Caco-2 (cell line): ENCODE measurements at regions not wholly inside any gene's neighbourhood (a gene's known extent, or its start where the extent isn't known, plus 50 kb on each side); places are given as distances from the start of the nearest gene placed in this dataset.

ENCODE experiments used
- BruUV-seq: library from RNA; stranded (reverse); fragments of 400-500 nt; replicated peaks from 2 replicates; lab custom pipeline; 2021; lab: Mats Ljungman, UMichigan
- CTCF ChIA-PET: fragments of 300-600 bp; sonication (Branson Sonifier 250); formaldehyde crosslinking; loops from one replicate; lab custom pipeline; 2022; ENCODE audit warnings: antibody characterized with exemption; lab: Charles Lee
- POLR2A ChIA-PET: fragments of 300-600 bp; sonication (Branson Sonifier 250); formaldehyde crosslinking; loops from one replicate; lab custom pipeline; 2022; ENCODE audit warnings: antibody characterized with exemption; lab: Charles Lee
- DNase-seq, 2 experiments: peaks; one replicate each; pipeline versions ENCODE4 v3.0.0 to v3.0.0-alpha.2; 2020 to 2022
- H3K27me3 ChIP-seq: replicated peaks from 2 replicates; pipeline ENCODE4 v1.6.0; 2011; ENCODE audit warnings: low read length; ENCODE audit not compliant: control insufficient read depth, insufficient read depth
- H3K36me3 ChIP-seq: 2 replicates; pipeline ENCODE4 v1.5.1; 2011; ENCODE audit warnings: low read length; ENCODE audit not compliant: control insufficient read depth, insufficient read depth
- H3K4me1 ChIP-seq: fragments of 250-450 bp; sonication (Bioruptor Pico); 2 replicates; pipeline ENCODE4 v1.5.1; 2020; ENCODE audit warnings: mild to moderate bottlenecking
- H3K4me3 ChIP-seq: 2 replicates; pipeline ENCODE4 v1.5.1; 2011; ENCODE audit warnings: low read depth, mild to moderate bottlenecking, control low read depth, low read length
- H3K9me3 ChIP-seq: fragments of 250-450 bp; sonication (Bioruptor Pico); 2 replicates; pipeline ENCODE4 v1.5.1; 2020; ENCODE audit warnings: mild to moderate bottlenecking, moderate library complexity
- H3K27ac Mint-ChIP-seq: one replicate; pipeline ENCODE4 v1.8.0; 2022; ENCODE audit warnings: mixed read lengths; ENCODE audit not compliant: unreplicated experiment
- H3K27me3 Mint-ChIP-seq: one replicate; pipeline ENCODE4 v1.8.0; 2022; ENCODE audit warnings: mixed read lengths; ENCODE audit not compliant: insufficient read depth, unreplicated experiment
- H3K36me3 Mint-ChIP-seq: one replicate; pipeline ENCODE4 v1.8.0; 2022; ENCODE audit warnings: mild to moderate bottlenecking, mixed read lengths; ENCODE audit not compliant: insufficient read depth, unreplicated experiment
- H3K4me1 Mint-ChIP-seq: one replicate; pipeline ENCODE4 v1.8.0; 2022; ENCODE audit warnings: low read depth, mixed read lengths; ENCODE audit not compliant: unreplicated experiment
- H3K4me3 Mint-ChIP-seq: one replicate; pipeline ENCODE4 v1.8.0; 2022; ENCODE audit warnings: mild to moderate bottlenecking, moderate library complexity, mixed read lengths; ENCODE audit not compliant: unreplicated experiment
- H3K9me3 Mint-ChIP-seq: one replicate; pipeline ENCODE4 v1.8.0; 2022; ENCODE audit warnings: mixed read lengths; ENCODE audit not compliant: unreplicated experiment
- intact Hi-C: fragments of 100-400 bp; cut with micrococcal nuclease; formaldehyde crosslinking; loops from one replicate; pipeline ENCODE4 v1.10.0; 2022; ENCODE audit not compliant: unreplicated experiment
- TF ChIP-seq, protein P1 (sequence below), 2 experiments: fragments of 200-600 bp in 1 of 2; IDR thresholded peaks; 1 replicate in 1 of 2; 2 replicates in 1 of 2; pipeline versions ENCODE4 v1.5.1 to v1.8.0; 2011 to 2022; ENCODE audit warnings: antibody characterized with exemption in 1 of 2, control low read depth in 1 of 2, inconsistent platforms in 1 of 2, low read depth in 1 of 2, low read length in 1 of 2, mild to moderate bottlenecking in 1 of 2, moderate library complexity in 1 of 2; ENCODE audit not compliant: insufficient read depth in 1 of 2, severe bottlenecking in 1 of 2, unreplicated experiment in 1 of 2

DNA sequence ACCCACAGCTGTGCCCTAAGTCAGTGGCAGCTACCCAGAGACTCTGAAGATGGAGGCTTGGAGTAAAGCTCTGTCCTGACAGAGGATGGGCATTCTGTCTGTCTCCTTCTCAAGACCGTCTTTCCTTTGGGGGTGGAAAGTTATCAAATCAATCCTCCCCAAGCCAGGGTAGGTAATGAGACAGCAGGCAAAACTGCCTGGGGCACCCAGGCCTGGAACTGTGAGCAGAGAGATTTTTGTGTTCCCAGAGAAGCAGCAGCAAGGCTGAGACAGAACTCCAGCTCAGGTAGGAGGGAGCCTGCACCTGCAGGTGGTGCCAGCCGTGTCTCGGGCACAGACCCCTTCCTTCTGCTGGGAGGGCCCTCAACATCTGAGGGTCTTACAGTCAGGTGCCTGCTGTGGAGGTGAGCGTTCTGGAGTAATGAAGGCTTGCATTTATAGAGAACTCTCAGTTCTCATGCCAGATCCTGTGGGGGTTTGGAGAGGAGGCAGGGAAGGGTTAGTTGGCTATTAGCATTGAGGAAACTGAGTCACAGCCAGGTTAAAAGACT, 95.6 kb downstream of the RIPK4 start:
- BruUV-seq, result no TSS peak
- Mint-ChIP-seq H3K27me3 (no peaks in the 10 kb centered on the region), H3K36me3 (no peaks in the 10 kb centered on the region), H3K4me1 (no peaks in the 10 kb centered on the region), H3K9me3 (no peaks in the 10 kb centered on the region), H3K4me3 (no peak overlapping the region), H3K27ac (no peak overlapping the region)
- no peaks in the 10 kb centered on the region for H3K4me1 ChIP-seq
- no peak overlapping the region for H3K4me3 ChIP-seq
- TF ChIP-seq, protein P1, sequence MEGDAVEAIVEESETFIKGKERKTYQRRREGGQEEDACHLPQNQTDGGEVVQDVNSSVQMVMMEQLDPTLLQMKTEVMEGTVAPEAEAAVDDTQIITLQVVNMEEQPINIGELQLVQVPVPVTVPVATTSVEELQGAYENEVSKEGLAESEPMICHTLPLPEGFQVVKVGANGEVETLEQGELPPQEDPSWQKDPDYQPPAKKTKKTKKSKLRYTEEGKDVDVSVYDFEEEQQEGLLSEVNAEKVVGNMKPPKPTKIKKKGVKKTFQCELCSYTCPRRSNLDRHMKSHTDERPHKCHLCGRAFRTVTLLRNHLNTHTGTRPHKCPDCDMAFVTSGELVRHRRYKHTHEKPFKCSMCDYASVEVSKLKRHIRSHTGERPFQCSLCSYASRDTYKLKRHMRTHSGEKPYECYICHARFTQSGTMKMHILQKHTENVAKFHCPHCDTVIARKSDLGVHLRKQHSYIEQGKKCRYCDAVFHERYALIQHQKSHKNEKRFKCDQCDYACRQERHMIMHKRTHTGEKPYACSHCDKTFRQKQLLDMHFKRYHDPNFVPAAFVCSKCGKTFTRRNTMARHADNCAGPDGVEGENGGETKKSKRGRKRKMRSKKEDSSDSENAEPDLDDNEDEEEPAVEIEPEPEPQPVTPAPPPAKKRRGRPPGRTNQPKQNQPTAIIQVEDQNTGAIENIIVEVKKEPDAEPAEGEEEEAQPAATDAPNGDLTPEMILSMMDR (IDR thresholded peaks at IDR 0.05; ENCODE audit: insufficient read depth in 1 of 2, low read depth in 1 of 2, low read length in 1 of 2, severe bottlenecking in 1 of 2, unreplicated experiment in 1 of 2), result no peak
- no peak for DNase-seq
- ChIA-PET CTCF (no interaction called here), POLR2A (no interaction called here)
- intact Hi-C loops, result no loop called here
- no peaks in the 10 kb centered on the region for H3K27me3 ChIP-seq
- H3K36me3 ChIP-seq, result no peaks in the 10 kb centered on the region
- no peaks in the 10 kb centered on the region for H3K9me3 ChIP-seq

- POLR2A ChIA-PET, result no interaction called here
Observed at GRCh38 chr21:41670056-41670805, 96.6 kb downstream of the RIPK4 start.

GRCh38 chr21:41669533-41669830, 97.4 kb downstream of the RIPK4 start:
- ChIA-PET POLR2A (no interaction called here), CTCF (interaction anchor here (1.1 kb wide), 1 partner anchor 99 kb away, joined by 3 read pairs; no protein-coding TSS in a partner anchor)
- Mint-ChIP-seq H3K27me3 (no peaks in the 10 kb centered on the region), H3K27ac (no peak overlapping the region), H3K4me3 (no peak overlapping the region), H3K4me1 (peaks cover 8% of the 10 kb centered on the region), H3K36me3 (peaks cover 6% of the 10 kb centered on the region), H3K9me3 (no peaks in the 10 kb centered on the region)
- Histone ChIP-seq H3K4me3 (no peak overlapping the region), H3K36me3 (no peaks in the 10 kb centered on the region; the same call in 1 of the 2 replicates), H3K9me3 (no peaks in the 10 kb centered on the region), H3K27me3 (no peaks in the 10 kb centered on the region), H3K4me1 (peaks cover 12% of the 10 kb centered on the region)
- intact Hi-C loops, result no loop called here
- TF ChIP-seq, protein P1 (IDR thresholded peaks at IDR 0.05; ENCODE audit: insufficient read depth in 1 of 2, low read depth in 1 of 2, low read length in 1 of 2, severe bottlenecking in 1 of 2, unreplicated experiment in 1 of 2), result no peak
- no peak for DNase-seq
- no TSS peak for BruUV-seq

More at GRCh38 chr21:41670056-41670805, 96.6 kb downstream of the RIPK4 start:
- Mint-ChIP-seq H3K36me3 (no peaks in the 10 kb centered on the region), H3K4me1 (peaks cover under 1% of the 10 kb centered on the region), H3K4me3 (no peak overlapping the region), H3K9me3 (no peaks in the 10 kb centered on the region), H3K27ac (no peak overlapping the region), H3K27me3 (no peaks in the 10 kb centered on the region)
- TF ChIP-seq, protein P1 (IDR thresholded peaks at IDR 0.05; ENCODE audit: insufficient read depth in 1 of 2, low read depth in 1 of 2, low read length in 1 of 2, severe bottlenecking in 1 of 2, unreplicated experiment in 1 of 2), result no peak
- Histone ChIP-seq H3K9me3 (no peaks in the 10 kb centered on the region), H3K27me3 (no peaks in the 10 kb centered on the region), H3K4me3 (no peak overlapping the region), H3K36me3 (no peaks in the 10 kb centered on the region; the same call in 1 of the 2 replicates), H3K4me1 (peaks cover 4% of the 10 kb centered on the region)
- intact Hi-C loops, result no loop called here
- no TSS peak for BruUV-seq
- no peak for DNase-seq
- CTCF ChIA-PET, result interaction anchor here (1.1 kb wide), 1 partner anchor 98 kb away, joined by 3 read pairs; no protein-coding TSS in a partner anchor
